ENCODE measurements at regions not wholly inside any gene's neighbourhood (a gene's known extent, or its start where the extent isn't known, plus 50 kb on each side); places are given as distances from the start of the nearest gene placed in this dataset.

DNA sequence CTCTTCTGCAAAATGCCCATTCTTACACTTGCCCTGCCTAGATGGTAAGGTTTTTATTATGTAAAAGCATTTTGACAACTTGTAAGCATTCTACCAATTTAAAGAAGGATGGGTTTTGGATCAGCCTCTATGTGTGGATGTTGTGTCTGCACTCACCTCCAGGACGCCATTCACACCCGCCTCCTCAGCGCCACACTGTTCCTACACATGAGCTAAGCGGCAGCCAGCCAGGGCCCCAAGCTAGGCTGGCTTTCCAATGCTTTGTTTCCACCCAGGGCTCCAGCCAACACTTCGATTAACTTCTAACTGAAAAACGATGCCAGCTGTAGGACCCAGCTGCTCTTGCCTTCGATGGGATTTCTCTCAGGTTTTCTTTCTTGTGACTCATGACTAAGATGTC is 73.3 kb upstream of the FZD7 start:
- H4K20me1 ChIP-seq (ENCODE audit: control insufficient read depth, extremely low read depth, insufficient read depth, low read length), result no peaks in the 10 kb centered on the region
- H3K4me3 ChIP-seq (ENCODE audit: control insufficient read depth in 2 of 3, extremely low read depth in 1 of 3, insufficient read depth in 2 of 3, low read depth in 1 of 3, low read length in 3 of 3), result no peak overlapping the region
- H2AFZ ChIP-seq (ENCODE audit: control insufficient read depth, low read length), result no peak overlapping the region
- H3K4me1 ChIP-seq (ENCODE audit: control insufficient read depth, extremely low read depth, insufficient read depth, low read length), result no peaks in the 10 kb centered on the region
- H3K9ac ChIP-seq (ENCODE audit: control insufficient read depth, extremely low read depth, insufficient read depth, low read length), result no peak overlapping the region
- no peak overlapping the region for H3K27ac ChIP-seq (ENCODE audit: control insufficient read depth, insufficient read depth, low read length)
- no peaks in the 10 kb centered on the region for H3K9me1 ChIP-seq (ENCODE audit: control insufficient read depth, extremely low read depth, insufficient read depth, low read length)
- TF ChIP-seq, protein P1, sequence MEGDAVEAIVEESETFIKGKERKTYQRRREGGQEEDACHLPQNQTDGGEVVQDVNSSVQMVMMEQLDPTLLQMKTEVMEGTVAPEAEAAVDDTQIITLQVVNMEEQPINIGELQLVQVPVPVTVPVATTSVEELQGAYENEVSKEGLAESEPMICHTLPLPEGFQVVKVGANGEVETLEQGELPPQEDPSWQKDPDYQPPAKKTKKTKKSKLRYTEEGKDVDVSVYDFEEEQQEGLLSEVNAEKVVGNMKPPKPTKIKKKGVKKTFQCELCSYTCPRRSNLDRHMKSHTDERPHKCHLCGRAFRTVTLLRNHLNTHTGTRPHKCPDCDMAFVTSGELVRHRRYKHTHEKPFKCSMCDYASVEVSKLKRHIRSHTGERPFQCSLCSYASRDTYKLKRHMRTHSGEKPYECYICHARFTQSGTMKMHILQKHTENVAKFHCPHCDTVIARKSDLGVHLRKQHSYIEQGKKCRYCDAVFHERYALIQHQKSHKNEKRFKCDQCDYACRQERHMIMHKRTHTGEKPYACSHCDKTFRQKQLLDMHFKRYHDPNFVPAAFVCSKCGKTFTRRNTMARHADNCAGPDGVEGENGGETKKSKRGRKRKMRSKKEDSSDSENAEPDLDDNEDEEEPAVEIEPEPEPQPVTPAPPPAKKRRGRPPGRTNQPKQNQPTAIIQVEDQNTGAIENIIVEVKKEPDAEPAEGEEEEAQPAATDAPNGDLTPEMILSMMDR (optimal IDR thresholded peaks at IDR 0.05 in 1 of 3, IDR thresholded peaks at IDR 0.05 in 1 of 3, conservative IDR thresholded peaks at IDR 0.05 in 1 of 3; ENCODE audit: extremely low read depth in 1 of 3, insufficient read depth in 2 of 3, low read length in 3 of 3), result no peak
- TF ChIP-seq EZH2 (IDR thresholded peaks at IDR 0.05; ENCODE audit: low read length), result no peak
- FAIRE-seq (no peak), DNase-seq (ENCODE audit: low read depth, low spot score) (no peak)
- H3K36me3 ChIP-seq (ENCODE audit: control insufficient read depth in 2 of 2, extremely low read depth in 1 of 2, insufficient read depth in 2 of 2, low read length in 2 of 2), result no peaks in the 10 kb centered on the region
- no peaks in the 10 kb centered on the region for H3K79me2 ChIP-seq (ENCODE audit: control insufficient read depth, insufficient read depth, low read length)
- H3K27me3 ChIP-seq (ENCODE audit: control insufficient read depth, extremely low read depth, insufficient read depth, low read length), result no peaks in the 10 kb centered on the region
- dilution Hi-C loops (cut with MboI; ENCODE audit: extremely low pct_ligation_motif_present, low sequenced_read_pairs), result no loop called here
- no peak overlapping the region for H3K4me2 ChIP-seq (ENCODE audit: control insufficient read depth, extremely low read depth, insufficient read depth, low read depth, low read length)
- no peaks in the 10 kb centered on the region for H3K9me3 ChIP-seq (ENCODE audit: control insufficient read depth, low read depth, low read length)

DNA sequence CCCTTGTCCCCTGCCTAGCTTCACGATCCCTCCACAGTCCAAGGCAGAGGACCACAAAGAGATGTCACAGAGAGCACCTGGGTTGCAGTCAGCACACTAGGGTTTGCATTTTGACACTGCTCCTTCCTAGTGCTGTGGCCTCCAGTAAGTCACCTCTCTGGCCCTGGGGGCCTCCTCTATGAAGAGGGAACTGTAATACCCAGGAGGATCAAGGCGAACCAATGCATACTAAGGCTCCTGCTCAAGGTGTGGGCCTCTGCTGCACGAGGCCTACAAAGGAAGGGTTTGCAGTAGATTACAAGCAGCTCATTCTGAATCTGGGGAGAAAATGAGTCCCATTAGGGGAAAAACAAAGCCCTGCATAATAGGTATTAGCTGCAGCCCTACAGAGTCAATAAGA is 72.3 kb upstream of the FZD7 start:
- Histone ChIP-seq H3K27me3 (ENCODE audit: control insufficient read depth, extremely low read depth, insufficient read depth, low read length) (no peaks in the 10 kb centered on the region), H3K4me3 (ENCODE audit: control insufficient read depth in 2 of 3, extremely low read depth in 1 of 3, insufficient read depth in 2 of 3, low read depth in 1 of 3, low read length in 3 of 3) (no peak overlapping the region), H3K27ac (ENCODE audit: control insufficient read depth, insufficient read depth, low read length) (no peak overlapping the region), H2AFZ (ENCODE audit: control insufficient read depth, low read length) (no peak overlapping the region), H3K4me1 (ENCODE audit: control insufficient read depth, extremely low read depth, insufficient read depth, low read length) (no peaks in the 10 kb centered on the region), H3K79me2 (ENCODE audit: control insufficient read depth, insufficient read depth, low read length) (no peaks in the 10 kb centered on the region), H3K9me3 (ENCODE audit: control insufficient read depth, low read depth, low read length) (no peaks in the 10 kb centered on the region), H3K36me3 (ENCODE audit: control insufficient read depth in 2 of 2, extremely low read depth in 1 of 2, insufficient read depth in 2 of 2, low read length in 2 of 2) (no peaks in the 10 kb centered on the region), H3K9me1 (ENCODE audit: control insufficient read depth, extremely low read depth, insufficient read depth, low read length) (no peaks in the 10 kb centered on the region), H3K4me2 (ENCODE audit: control insufficient read depth, extremely low read depth, insufficient read depth, low read depth, low read length) (no peak overlapping the region), H3K9ac (ENCODE audit: control insufficient read depth, extremely low read depth, insufficient read depth, low read length) (no peak overlapping the region), H4K20me1 (ENCODE audit: control insufficient read depth, extremely low read depth, insufficient read depth, low read length) (no peaks in the 10 kb centered on the region)
- dilution Hi-C loops (cut with MboI; ENCODE audit: extremely low pct_ligation_motif_present, low sequenced_read_pairs), result no loop called here
- FAIRE-seq (no peak), DNase-seq (ENCODE audit: low read depth, low spot score) (no peak)
- TF ChIP-seq, protein P1 (optimal IDR thresholded peaks at IDR 0.05 in 1 of 3, IDR thresholded peaks at IDR 0.05 in 1 of 3, conservative IDR thresholded peaks at IDR 0.05 in 1 of 3; ENCODE audit: extremely low read depth in 1 of 3, insufficient read depth in 2 of 3, low read length in 3 of 3), result no peak
- no peak for TF ChIP-seq EZH2 (IDR thresholded peaks at IDR 0.05; ENCODE audit: low read length)
